HEK293 (cell line): ENCODE measurements at regions not wholly inside any gene's neighbourhood (a gene's known extent, or its start where the extent isn't known, plus 50 kb on each side); places are given as distances from the start of the nearest gene placed in this dataset.

Experiments used
- CTCF ChIA-PET: fragments of 350-600 bp; formaldehyde crosslinking; extraction: SDS; loops from one replicate; lab custom pipeline; 2021; ENCODE audit warnings: antibody characterized with exemption; lab: Yijun Ruan, JAX
- POLR2A ChIA-PET: fragments of 300-600 bp; formaldehyde crosslinking; extraction: SDS; loops from one replicate; lab custom pipeline; 2020; ENCODE audit warnings: antibody characterized with exemption, inconsistent platforms; lab: Yijun Ruan, JAX
- H3K27ac ChIP-seq: fragments of 200-500 bp; sonication (Bioruptor generic); 2 replicates; pipeline ENCODE4 v1.5.1; 2014; ENCODE audit warnings: low read depth, low read length, control low read depth, inconsistent platforms; ENCODE audit errors: extremely low read depth
- H3K36me3 ChIP-seq, 2 experiments: fragments of 200-500 bp in 1 of 2; sonication (Bioruptor generic) in 1 of 2; 1 replicate in 1 of 2; 2 replicates in 1 of 2; pipeline ENCODE4 v1.5.1; 2014 to 2017; ENCODE audit warnings: inconsistent platforms in 2 of 2, low read length in 2 of 2; ENCODE audit not compliant: control insufficient read depth in 2 of 2, insufficient read depth in 1 of 2
- H3K4me1 ChIP-seq: fragments of 200-500 bp; sonication (Bioruptor generic); 2 replicates; pipeline ENCODE4 v1.5.1; 2014; ENCODE audit warnings: mild to moderate bottlenecking, low read length, inconsistent platforms; ENCODE audit not compliant: control insufficient read depth, insufficient read depth
- H3K4me3 ChIP-seq: 2 replicates; pipeline ENCODE4 v1.5.1; 2011; ENCODE audit warnings: low read depth, mild to moderate bottlenecking, control low read depth, low read length, moderate library complexity
- H3K9me3 ChIP-seq: fragments of 200-500 bp; sonication (Bioruptor generic); 2 replicates; pipeline ENCODE4 v1.5.1; 2014; ENCODE audit warnings: low read depth, low read length, inconsistent platforms; ENCODE audit not compliant: control insufficient read depth, insufficient read depth
- CTCF ChIP-seq: fragments of 450-650 bp; formaldehyde crosslinking; IDR thresholded peaks from 2 replicates; pipeline ENCODE4 v1.5.1; 2016; ENCODE audit warnings: missing biosample characterization, missing genetic modification characterization
- EGR2 ChIP-seq: fragments of 450-650 bp; formaldehyde crosslinking; IDR thresholded peaks from 2 replicates; pipeline ENCODE4 v1.5.1; 2016; ENCODE audit warnings: low read depth, missing biosample characterization, missing genetic modification characterization
- KLF7 ChIP-seq: fragments of 450-650 bp; formaldehyde crosslinking; IDR thresholded peaks from 2 replicates; pipeline ENCODE4 v1.5.1; 2016; ENCODE audit warnings: missing biosample characterization, missing genetic modification characterization, borderline replicate concordance
- KLF9 ChIP-seq: fragments of 450-650 bp; formaldehyde crosslinking; IDR thresholded peaks from 2 replicates; pipeline ENCODE4 v1.5.1; 2016; ENCODE audit warnings: missing biosample characterization, missing genetic modification characterization, low read depth
- PATZ1 ChIP-seq: fragments of 450-650 bp; formaldehyde crosslinking; IDR thresholded peaks from 2 replicates; pipeline ENCODE4 v1.5.1; 2016; ENCODE audit warnings: missing biosample characterization, missing genetic modification characterization
- SP3 ChIP-seq: fragments of 450-650 bp; formaldehyde crosslinking; IDR thresholded peaks from 2 replicates; pipeline ENCODE4 v1.5.1; 2016; ENCODE audit warnings: missing biosample characterization, missing genetic modification characterization
- WT1 ChIP-seq: fragments of 450-650 bp; formaldehyde crosslinking; IDR thresholded peaks from 2 replicates; pipeline ENCODE4 v1.5.1; 2016; ENCODE audit warnings: missing biosample characterization, missing genetic modification characterization
- ZFHX2 ChIP-seq: fragments of 450-650 bp; formaldehyde crosslinking; conservative IDR thresholded peaks from 2 replicates; pipeline ENCODE4 v1.5.1; 2016; ENCODE audit warnings: missing biosample characterization, missing genetic modification characterization
- ZFP69B ChIP-seq: fragments of 450-650 bp; formaldehyde crosslinking; IDR thresholded peaks from 2 replicates; pipeline ENCODE4 v1.5.1; 2016; ENCODE audit warnings: missing biosample characterization, missing genetic modification characterization
- ZIC2 ChIP-seq: fragments of 450-650 bp; formaldehyde crosslinking; IDR thresholded peaks from 2 replicates; pipeline ENCODE4 v1.5.1; 2016; ENCODE audit warnings: missing biosample characterization, missing genetic modification characterization
- ZNF10 ChIP-seq: fragments of 450-650 bp; formaldehyde crosslinking; IDR thresholded peaks from 2 replicates; pipeline ENCODE4 v1.5.1; 2017; ENCODE audit warnings: missing biosample characterization, missing genetic modification characterization
- ZNF112 ChIP-seq: fragments of 450-650 bp; formaldehyde crosslinking; IDR thresholded peaks from 2 replicates; pipeline ENCODE4 v1.5.0; 2017; ENCODE audit warnings: missing biosample characterization, missing genetic modification characterization
- ZNF114 ChIP-seq: fragments of 450-650 bp; formaldehyde crosslinking; IDR thresholded peaks from 2 replicates; pipeline ENCODE4 v1.5.0; 2017; ENCODE audit warnings: missing biosample characterization, missing genetic modification characterization
- ZNF132 ChIP-seq: fragments of 450-650 bp; formaldehyde crosslinking; IDR thresholded peaks from 2 replicates; pipeline ENCODE4 v1.5.1; 2017; ENCODE audit warnings: missing biosample characterization, missing genetic modification characterization, borderline replicate concordance
- ZNF146 ChIP-seq: fragments of 450-650 bp; formaldehyde crosslinking; IDR thresholded peaks from 2 replicates; pipeline ENCODE4 v1.5.1; 2016; ENCODE audit warnings: missing biosample characterization, missing genetic modification characterization
- ZNF157 ChIP-seq: fragments of 450-650 bp; formaldehyde crosslinking; IDR thresholded peaks from 2 replicates; pipeline ENCODE4 v1.5.1; 2016; ENCODE audit warnings: missing biosample characterization, missing genetic modification characterization
- ZNF202 ChIP-seq: fragments of 450-650 bp; formaldehyde crosslinking; IDR thresholded peaks from 2 replicates; pipeline ENCODE4 v1.5.1; 2016; ENCODE audit warnings: missing biosample characterization, missing genetic modification characterization, borderline replicate concordance
- ZNF239 ChIP-seq: fragments of 450-650 bp; formaldehyde crosslinking; IDR thresholded peaks from 2 replicates; pipeline ENCODE4 v1.5.1; 2016; ENCODE audit warnings: missing biosample characterization, missing genetic modification characterization
- ZNF292 ChIP-seq: fragments of 450-650 bp; formaldehyde crosslinking; IDR thresholded peaks from 2 replicates; pipeline ENCODE4 v1.5.1; 2016; ENCODE audit warnings: low read depth, missing biosample characterization, missing genetic modification characterization, borderline replicate concordance
- ZNF404 ChIP-seq: fragments of 450-650 bp; formaldehyde crosslinking; IDR thresholded peaks from 2 replicates; pipeline ENCODE4 v1.5.1; 2017; ENCODE audit warnings: missing biosample characterization, missing genetic modification characterization
- ZNF530 ChIP-seq: fragments of 450-650 bp; formaldehyde crosslinking; IDR thresholded peaks from 2 replicates; pipeline ENCODE4 v1.5.1; 2016; ENCODE audit warnings: low read depth, missing biosample characterization, missing genetic modification characterization
- ZNF548 ChIP-seq: fragments of 450-650 bp; formaldehyde crosslinking; IDR thresholded peaks from 2 replicates; pipeline ENCODE4 v1.5.1; 2016; ENCODE audit warnings: missing biosample characterization, missing genetic modification characterization
- ZNF558 ChIP-seq: fragments of 450-650 bp; formaldehyde crosslinking; IDR thresholded peaks from 2 replicates; pipeline ENCODE4 v1.5.1; 2016; ENCODE audit warnings: missing biosample characterization, missing genetic modification characterization
- ZNF571 ChIP-seq: fragments of 450-650 bp; formaldehyde crosslinking; IDR thresholded peaks from 2 replicates; pipeline ENCODE4 v1.5.0; 2017; ENCODE audit warnings: missing biosample characterization, missing genetic modification characterization
- ZNF596 ChIP-seq: fragments of 450-650 bp; IDR thresholded peaks from 2 replicates; pipeline ENCODE4 v1.5.0; 2018; ENCODE audit warnings: missing biosample characterization, mild to moderate bottlenecking, missing genetic modification characterization, moderate library complexity
- ZNF654 ChIP-seq: fragments of 450-650 bp; formaldehyde crosslinking; IDR thresholded peaks from 2 replicates; pipeline ENCODE4 v1.5.1; 2016; ENCODE audit warnings: low read depth, missing biosample characterization, missing genetic modification characterization
- ZNF660 ChIP-seq: fragments of 450-650 bp; IDR thresholded peaks from 2 replicates; pipeline ENCODE4 v1.5.1; 2018; ENCODE audit warnings: missing biosample characterization, mild to moderate bottlenecking, missing genetic modification characterization
- ZNF701 ChIP-seq: fragments of 450-650 bp; formaldehyde crosslinking; IDR thresholded peaks from 2 replicates; pipeline ENCODE4 v1.5.1; 2016; ENCODE audit warnings: missing biosample characterization, missing genetic modification characterization
- TF ChIP-seq, protein P1 (sequence below): fragments of 450-650 bp; formaldehyde crosslinking; IDR thresholded peaks from 2 replicates; pipeline ENCODE4 v1.5.1; 2016; ENCODE audit warnings: missing biosample characterization, missing genetic modification characterization
- TF ChIP-seq, protein P2 (sequence below): fragments of 450-650 bp; formaldehyde crosslinking; IDR thresholded peaks from 2 replicates; pipeline ENCODE4 v1.5.1; 2016; ENCODE audit warnings: missing biosample characterization, missing genetic modification characterization
- TF ChIP-seq, protein P3 (sequence below): sonication (generic); formaldehyde crosslinking; IDR thresholded peaks from 2 replicates; pipeline ENCODE4 v1.8.1; 2022; ENCODE audit warnings: mild to moderate bottlenecking, moderate library complexity, missing genetic modification reagents

GRCh38 chr15:91385311-91385710 lies 285.3 kb downstream of the SV2B start:
- Histone ChIP-seq H3K9me3 (no peaks in the 10 kb centered on the region), H3K36me3 (no peaks in the 10 kb centered on the region), H3K4me3 (no peak overlapping the region), H3K27ac (no peak overlapping the region), H3K4me1 (no peaks in the 10 kb centered on the region)
- no peak for TF ChIP-seq ZNF157 (tag by site-specific recombination)
- TF ChIP-seq ZNF571, result no peak
- TF ChIP-seq ZNF10, result no peak
- TF ChIP-seq ZNF404 (tag by site-specific recombination), result no peak
- no peak for TF ChIP-seq ZNF132 (tag by site-specific recombination)
- no peak for TF ChIP-seq ZNF701 (tag by site-specific recombination)
- no peak for TF ChIP-seq ZNF146 (tag by site-specific recombination)
- no peak for TF ChIP-seq CTCF
- TF ChIP-seq, protein P1, sequence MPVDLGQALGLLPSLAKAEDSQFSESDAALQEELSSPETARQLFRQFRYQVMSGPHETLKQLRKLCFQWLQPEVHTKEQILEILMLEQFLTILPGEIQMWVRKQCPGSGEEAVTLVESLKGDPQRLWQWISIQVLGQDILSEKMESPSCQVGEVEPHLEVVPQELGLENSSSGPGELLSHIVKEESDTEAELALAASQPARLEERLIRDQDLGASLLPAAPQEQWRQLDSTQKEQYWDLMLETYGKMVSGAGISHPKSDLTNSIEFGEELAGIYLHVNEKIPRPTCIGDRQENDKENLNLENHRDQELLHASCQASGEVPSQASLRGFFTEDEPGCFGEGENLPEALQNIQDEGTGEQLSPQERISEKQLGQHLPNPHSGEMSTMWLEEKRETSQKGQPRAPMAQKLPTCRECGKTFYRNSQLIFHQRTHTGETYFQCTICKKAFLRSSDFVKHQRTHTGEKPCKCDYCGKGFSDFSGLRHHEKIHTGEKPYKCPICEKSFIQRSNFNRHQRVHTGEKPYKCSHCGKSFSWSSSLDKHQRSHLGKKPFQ, result no peak
- no peak for TF ChIP-seq EGR2
- no peak for TF ChIP-seq ZNF112 (tag by site-specific recombination)
- no peak for TF ChIP-seq ZNF202 (tag by site-specific recombination)
- POLR2A ChIA-PET, result no interaction called here
- CTCF ChIA-PET, result no interaction called here

DNA sequence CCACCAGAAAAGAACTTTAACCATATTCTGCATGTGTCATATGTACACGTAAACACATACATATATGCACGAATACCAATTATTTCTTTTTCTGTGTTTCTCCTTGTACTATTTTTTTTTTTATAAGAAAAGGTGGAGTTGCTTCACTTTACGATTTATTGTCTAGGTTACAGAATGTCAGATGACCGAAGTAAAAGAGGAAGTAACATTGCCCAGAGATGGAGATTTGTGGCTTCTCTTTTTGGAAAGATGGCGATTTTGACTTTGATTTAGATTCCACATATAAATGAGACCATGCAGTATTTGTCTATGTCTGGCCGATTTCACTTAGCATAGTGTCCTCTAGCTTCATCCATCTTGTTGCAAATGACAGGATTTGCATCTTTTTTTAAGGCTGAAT lies 293.1 kb downstream of the SV2B start:
- POLR2A ChIA-PET, result no interaction called here
- H3K9me3 ChIP-seq, result no peaks in the 10 kb centered on the region
- no peaks in the 10 kb centered on the region for H3K36me3 ChIP-seq
- H3K4me1 ChIP-seq, result no peaks in the 10 kb centered on the region
- H3K27ac ChIP-seq, result no peak overlapping the region
- TF ChIP-seq ZFP69B (tag by site-specific recombination), result no peak
- TF ChIP-seq, protein P2, sequence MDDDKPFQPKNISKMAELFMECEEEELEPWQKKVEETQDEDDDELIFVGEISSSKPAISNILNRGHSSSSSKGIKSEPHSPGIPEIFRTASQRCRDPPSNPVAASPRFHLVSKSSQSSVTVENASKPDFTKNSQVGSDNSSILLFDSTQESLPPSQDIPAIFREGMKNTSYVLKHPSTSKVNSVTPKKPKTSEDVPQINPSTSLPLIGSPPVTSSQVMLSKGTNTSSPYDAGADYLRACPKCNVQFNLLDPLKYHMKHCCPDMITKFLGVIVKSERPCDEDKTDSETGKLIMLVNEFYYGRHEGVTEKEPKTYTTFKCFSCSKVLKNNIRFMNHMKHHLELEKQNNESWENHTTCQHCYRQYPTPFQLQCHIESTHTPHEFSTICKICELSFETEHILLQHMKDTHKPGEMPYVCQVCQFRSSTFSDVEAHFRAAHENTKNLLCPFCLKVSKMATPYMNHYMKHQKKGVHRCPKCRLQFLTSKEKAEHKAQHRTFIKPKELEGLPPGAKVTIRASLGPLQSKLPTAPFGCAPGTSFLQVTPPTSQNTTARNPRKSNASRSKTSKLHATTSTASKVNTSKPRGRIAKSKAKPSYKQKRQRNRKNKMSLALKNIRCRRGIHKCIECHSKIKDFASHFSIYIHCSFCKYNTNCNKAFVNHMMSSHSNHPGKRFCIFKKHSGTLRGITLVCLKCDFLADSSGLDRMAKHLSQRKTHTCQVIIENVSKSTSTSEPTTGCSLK, result no peak
- TF ChIP-seq WT1 (tag by site-specific recombination), result no peak
- no peak for TF ChIP-seq KLF7 (tag by site-specific recombination)
- TF ChIP-seq SP3 (tag by site-specific recombination), result no peak
- TF ChIP-seq ZFHX2 (tag by site-specific recombination), result no peak
- TF ChIP-seq ZNF660, result no peak
- no peak for TF ChIP-seq ZNF548 (tag by site-specific recombination)
- TF ChIP-seq ZIC2 (tag by site-specific recombination), result no peak
- no peak for TF ChIP-seq ZNF654
- TF ChIP-seq ZNF596, result no peak
- TF ChIP-seq ZNF239 (tag by site-specific recombination), result no peak
- TF ChIP-seq ZNF530 (tag by site-specific recombination), result no peak
- no peak for TF ChIP-seq ZNF292 (tag by site-specific recombination)
- TF ChIP-seq ZNF558 (tag by site-specific recombination), result no peak
- TF ChIP-seq PATZ1, result no peak
- TF ChIP-seq ZNF114 (tag by site-specific recombination), result no peak
- TF ChIP-seq, protein P3, sequence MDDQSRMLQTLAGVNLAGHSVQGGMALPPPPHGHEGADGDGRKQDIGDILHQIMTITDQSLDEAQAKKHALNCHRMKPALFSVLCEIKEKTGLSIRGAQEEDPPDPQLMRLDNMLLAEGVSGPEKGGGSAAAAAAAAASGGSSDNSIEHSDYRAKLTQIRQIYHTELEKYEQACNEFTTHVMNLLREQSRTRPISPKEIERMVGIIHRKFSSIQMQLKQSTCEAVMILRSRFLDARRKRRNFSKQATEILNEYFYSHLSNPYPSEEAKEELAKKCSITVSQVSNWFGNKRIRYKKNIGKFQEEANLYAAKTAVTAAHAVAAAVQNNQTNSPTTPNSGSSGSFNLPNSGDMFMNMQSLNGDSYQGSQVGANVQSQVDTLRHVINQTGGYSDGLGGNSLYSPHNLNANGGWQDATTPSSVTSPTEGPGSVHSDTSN (CRISPR knock-in tag), result no peak
- TF ChIP-seq KLF9, result no peak
- CTCF ChIA-PET, result no interaction called here
- no peak overlapping the region for H3K4me3 ChIP-seq
